Spleen (tissue), 11 donors: ENCODE measurements at regions not wholly inside any gene's neighbourhood (a gene's known extent, or its start where the extent isn't known, plus 50 kb on each side); places are given as distances from the start of the nearest gene placed in this dataset.
A peak's percentile ranks its signal among the peaks of the same experiment; 100 is the strongest.

Experiments
- DNase-seq: peaks from one replicate; pipeline ENCODE4 v3.0.0-alpha.2; 2020
- H3K27ac ChIP-seq, 8 donors: fragments of 200-600 bp; sonication (generic) in 7 of 8; 1 replicate in 4 of 8; 2 replicates in 4 of 8; pipeline versions ENCODE4 v1.5.0 to v1.8.0; 2016 to 2021; ENCODE audit warnings: inconsistent platforms in 4 of 8, mild to moderate bottlenecking in 4 of 8, moderate library complexity in 1 of 8
- H3K27me3 ChIP-seq, 7 donors: fragments of 200-600 bp; sonication (generic) in 6 of 7; replicated peaks in 1 of 7; 1 replicate in 4 of 7; 2 replicates in 3 of 7; pipeline versions ENCODE4 v1.5.0 to v1.8.0; 2016 to 2021; ENCODE audit warnings: inconsistent platforms in 3 of 7, mild to moderate bottlenecking in 1 of 7
- H3K36me3 ChIP-seq, 6 donors: fragments of 200-600 bp; sonication (generic) in 5 of 6; 1 replicate in 4 of 6; 2 replicates in 2 of 6; pipeline versions ENCODE4 v1.5.0 to v1.8.0; 2016 to 2021; ENCODE audit warnings: inconsistent platforms in 2 of 6
- H3K4me1 ChIP-seq, 6 donors: fragments of 200-600 bp; sonication (generic) in 5 of 6; 1 replicate in 3 of 6; 2 replicates in 3 of 6; pipeline versions ENCODE4 v1.5.0 to v1.8.0; 2016 to 2021; ENCODE audit warnings: inconsistent platforms in 3 of 6
- H3K4me3 ChIP-seq, 8 donors: fragments of 200-600 bp; sonication (generic) in 7 of 8; 1 replicate in 4 of 8; 2 replicates in 4 of 8; pipeline versions ENCODE4 v1.5.0 to v1.8.0; 2016 to 2021; ENCODE audit warnings: inconsistent platforms in 4 of 8, mild to moderate bottlenecking in 4 of 8, moderate library complexity in 2 of 8
- H3K9me3 ChIP-seq, 8 donors: fragments of 200-600 bp; sonication (generic) in 7 of 8; 1 replicate in 4 of 8; 2 replicates in 4 of 8; pipeline versions ENCODE4 v1.5.0 to v1.8.0; 2016 to 2021; ENCODE audit warnings: inconsistent platforms in 4 of 8
- CTCF ChIP-seq, 11 experiments: fragments of 200-600 bp in 7 of 11; fragments of 450-650 bp in 4 of 11; sonication (generic) in 4 of 11; IDR thresholded peaks in 8 of 11; conservative IDR thresholded peaks in 3 of 11; 1 replicate in 7 of 11; 2 replicates in 4 of 11; pipeline versions ENCODE4 v1.4.0 to v1.8.0; 2016 to 2021; ENCODE audit warnings: antibody characterized with exemption in 11 of 11, inconsistent platforms in 4 of 11, mild to moderate bottlenecking in 1 of 11
- POLR2A ChIP-seq, 3 donors: fragments of 450-650 bp; IDR thresholded peaks; one replicate each; pipeline ENCODE4 v1.5.1; 2017; ENCODE audit warnings: antibody characterized with exemption in 3 of 3, mild to moderate bottlenecking in 1 of 3
- POLR2AphosphoS5 ChIP-seq, 3 donors: sonication (generic); formaldehyde crosslinking; IDR thresholded peaks; one replicate each; pipeline ENCODE4 v1.5.1; 2017; ENCODE audit warnings: antibody characterized with exemption in 3 of 3
- WGBS, 5 donors: extraction: QIAGEN DNeasy Blood & Tissue Kit in 3 of 5; methylation state at CpG; one replicate each; pipeline versions ENCODE4 v1.1.5 to v1.1.7; 2013 to 2018; 5-methylcytosine and 5-hydroxymethylcytosine counted together
- intact Hi-C: fragments of 100-400 bp; cut with DNase I; formaldehyde crosslinking; loops from one replicate; pipeline ENCODE4 v1.15.0; 2023; ENCODE audit warnings: low total_unique reads
- donor health status: healthy with polysubstance abuse.
- donor health status: DM: no; HTN: no; CAD: no; lungs with moderate emphysema.
- donor health status: DM: no; HTN: no; CAD: no.
- donor health status: Bipolar disorder and iron deficiency.
- donor health status: healthy.
- donor health status: DM: no; HTN: no; CAD: no.
- donor health status: DM: yes; HTN: yes; CAD: no.

DNA sequence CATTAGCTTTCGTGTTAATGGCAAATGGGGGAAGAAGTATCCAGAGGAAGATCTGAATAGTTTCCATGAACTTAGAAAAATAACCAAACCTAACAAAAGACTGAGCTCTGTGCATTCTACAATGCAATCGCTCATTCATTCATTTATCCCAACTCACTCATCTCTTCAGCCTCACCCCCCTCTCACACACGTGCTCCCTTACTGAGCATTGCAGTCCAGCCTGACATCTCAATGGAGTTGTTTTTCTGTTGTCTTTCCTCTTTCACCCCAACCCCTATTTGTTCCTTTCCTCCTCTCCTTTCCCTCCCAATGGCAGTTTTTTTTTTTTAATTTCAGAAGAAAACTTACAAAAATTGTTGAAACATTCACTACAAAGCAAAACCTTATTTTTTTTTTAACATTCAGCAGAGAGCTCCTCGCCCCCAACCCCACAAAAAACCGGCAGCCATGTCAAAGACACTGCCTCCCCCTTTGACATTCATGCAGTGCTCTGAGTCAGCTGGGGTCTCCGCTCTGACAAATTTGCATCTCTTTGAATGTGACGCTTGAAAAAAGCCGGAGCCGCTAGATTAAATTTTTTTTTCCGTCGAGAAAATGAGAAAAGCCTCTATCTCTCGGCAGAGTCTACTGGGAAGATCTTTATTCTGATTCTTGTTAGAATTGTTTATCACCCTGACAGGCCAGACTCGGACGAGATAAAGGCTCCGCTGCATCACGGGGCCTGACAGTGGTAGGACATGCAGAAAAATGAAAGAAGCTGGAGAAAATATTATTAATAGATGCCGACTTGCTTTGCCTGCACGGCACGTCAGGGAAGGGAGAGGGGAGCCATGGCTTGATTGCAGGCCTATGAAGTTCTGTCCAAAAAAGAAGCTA is 775.6 kb downstream of the VRK1 start:
- Histone ChIP-seq H3K4me1 (no peaks in the 10 kb centered on the region), H3K9me3 (peaks cover 0 to 5% (median 0%) of the 10 kb centered on the region in 8 donors), H3K27ac (peak overlapping the region in 2 of 8 donors; percentile 68), H3K27me3 (no peaks in the 10 kb centered on the region), H3K4me3 (no peak overlapping the region), H3K36me3 (no peaks in the 10 kb centered on the region)
- no peak for DNase-seq
- no peak for TF ChIP-seq CTCF (IDR thresholded peaks at IDR 0.05 in 8 of 11, conservative IDR thresholded peaks at IDR 0.05 in 3 of 11)
- TF ChIP-seq POLR2AphosphoS5 (IDR thresholded peaks at IDR 0.05), result no peak
- TF ChIP-seq POLR2A (IDR thresholded peaks at IDR 0.05), result no peak
- intact Hi-C loops, result no loop called here
- 63 to 82% (median 73%) methylated on average over 19 of the region's 19 CpGs for WGBS, 5 donors

DNA sequence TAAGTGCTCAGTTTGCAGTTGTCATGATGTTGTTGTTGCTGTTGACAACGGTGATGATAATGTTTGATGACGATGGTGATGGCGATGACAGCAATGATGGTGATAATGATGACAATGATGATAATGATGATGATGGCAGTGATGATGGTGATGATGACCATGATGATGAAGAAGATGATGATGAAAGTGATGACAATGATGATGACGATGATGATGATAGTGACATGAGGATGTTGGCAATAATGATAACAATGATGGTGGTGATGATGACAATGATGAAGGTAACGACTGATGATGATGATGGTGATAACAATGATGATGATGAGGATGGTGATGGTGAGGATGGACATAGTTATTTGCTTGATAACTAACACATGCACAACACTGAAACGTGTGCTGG is 778.5 kb downstream of the VRK1 start:
- H3K9me3 ChIP-seq, result peaks cover 0 to 5% (median 0%) of the 10 kb centered on the region in 8 donors
- DNase-seq, result no peak
- TF ChIP-seq CTCF (IDR thresholded peaks at IDR 0.05 in 8 of 11, conservative IDR thresholded peaks at IDR 0.05 in 3 of 11) (no peak), POLR2A (IDR thresholded peaks at IDR 0.05) (no peak), POLR2AphosphoS5 (IDR thresholded peaks at IDR 0.05) (no peak)
- H3K4me3 ChIP-seq, result no peak overlapping the region
- H3K27ac ChIP-seq, result no peak overlapping the region
- 85 to 93% (median 92%) methylated on average over 6 of the region's 6 CpGs for WGBS, 5 donors
- no peaks in the 10 kb centered on the region for H3K27me3 ChIP-seq
- H3K4me1 ChIP-seq, result no peaks in the 10 kb centered on the region
- intact Hi-C loops, result no loop called here
- H3K36me3 ChIP-seq, result no peaks in the 10 kb centered on the region

DNA sequence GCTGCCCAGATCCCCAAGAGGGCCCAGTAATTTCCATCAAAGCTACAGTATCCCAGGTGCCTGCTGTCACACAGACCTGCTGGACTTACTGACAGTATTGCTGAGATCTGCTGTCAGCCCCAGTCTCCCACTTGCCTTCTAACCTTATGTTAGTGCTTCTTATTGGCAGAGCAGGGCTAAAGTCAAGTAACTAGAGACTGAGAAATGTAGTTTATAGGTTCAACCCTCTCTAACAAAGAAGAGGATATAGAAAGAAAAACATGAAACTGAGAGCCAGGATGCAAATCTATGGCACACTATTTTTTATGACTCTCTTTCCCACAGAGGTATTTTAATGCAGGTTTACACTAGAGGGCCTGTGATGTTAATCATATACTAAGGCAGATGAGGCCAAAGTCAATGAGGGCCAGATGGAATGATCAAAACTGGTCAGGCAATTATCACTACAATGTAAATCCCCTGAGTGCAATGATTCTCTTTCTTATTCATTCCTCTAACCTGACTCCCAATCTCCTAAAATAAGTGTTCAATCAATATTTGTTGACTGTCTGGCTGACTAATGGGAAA is 781.9 kb downstream of the VRK1 start:
- TF ChIP-seq POLR2A (IDR thresholded peaks at IDR 0.05) (no peak), POLR2AphosphoS5 (IDR thresholded peaks at IDR 0.05) (no peak), CTCF (IDR thresholded peaks at IDR 0.05 in 8 of 11, conservative IDR thresholded peaks at IDR 0.05 in 3 of 11) (no peak)

DNA sequence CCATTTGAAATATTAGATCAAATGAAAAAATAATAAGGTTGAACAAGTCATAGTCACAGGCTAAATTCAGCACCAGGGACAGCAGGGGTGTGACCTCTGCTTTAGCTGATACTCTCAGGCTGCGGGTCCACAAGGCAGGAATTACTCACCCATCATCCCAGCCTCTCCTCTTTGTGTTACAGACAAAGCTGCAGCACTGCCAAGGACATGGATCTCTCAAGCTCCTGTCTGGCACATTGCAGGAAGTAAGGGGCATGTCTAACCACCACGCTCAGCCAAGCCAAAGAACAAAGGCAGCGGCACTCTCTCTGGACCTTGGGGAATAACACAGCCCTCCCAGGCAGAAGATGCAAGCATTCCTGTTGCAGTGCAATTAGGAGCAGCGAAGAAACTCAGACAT is 783.8 kb downstream of the VRK1 start:
- TF ChIP-seq POLR2A (IDR thresholded peaks at IDR 0.05), result no peak
- no peak for TF ChIP-seq CTCF (IDR thresholded peaks at IDR 0.05 in 8 of 11, conservative IDR thresholded peaks at IDR 0.05 in 3 of 11)
- TF ChIP-seq POLR2AphosphoS5 (IDR thresholded peaks at IDR 0.05), result no peak
- Histone ChIP-seq H3K36me3 (no peaks in the 10 kb centered on the region), H3K9me3 (no peaks in the 10 kb centered on the region), H3K27me3 (no peaks in the 10 kb centered on the region), H3K27ac (no peak overlapping the region), H3K4me3 (no peak overlapping the region), H3K4me1 (no peaks in the 10 kb centered on the region)
- DNase-seq, result no peak
- 55 to 74% (median 62%) methylated on average over 2 to 4 of the region's 4 CpGs for WGBS, 5 donors
- intact Hi-C loops, result no loop called here

More for the DNA sequence above, 781.9 kb downstream of the VRK1 start:
- intact Hi-C loops, result no loop called here
- Histone ChIP-seq H3K4me3 (no peak overlapping the region), H3K27ac (no peak overlapping the region), H3K4me1 (no peaks in the 10 kb centered on the region), H3K27me3 (no peaks in the 10 kb centered on the region), H3K36me3 (no peaks in the 10 kb centered on the region), H3K9me3 (peaks cover 0 to under 1% (median 0%) of the 10 kb centered on the region in 8 donors)
- DNase-seq, result no peak
